ENCODE measurements at regions not wholly inside any gene's neighbourhood (a gene's known extent, or its start where the extent isn't known, plus 50 kb on each side); places are given as distances from the start of the nearest gene placed in this dataset.

- Histone ChIP-seq H4K20me1 (ENCODE audit: insufficient read depth, low read length) (no peaks in the 10 kb centered on the region), H3K27ac (ENCODE audit: low read length) (no peak overlapping the region), H3K4me3 (ENCODE audit: low read length) (no peak overlapping the region), H3K9me3 (ENCODE audit: insufficient read depth, low read length) (no peaks in the 10 kb centered on the region), H3K9ac (ENCODE audit: low read length) (no peak overlapping the region), H3K36me3 (replicated peaks; ENCODE audit: low read depth, low read length) (no peaks in the 10 kb centered on the region), H3K4me2 (ENCODE audit: low read length) (no peak overlapping the region), H3K27me3 (ENCODE audit: low read depth, low read length) (no peaks in the 10 kb centered on the region), H3K79me2 (ENCODE audit: low read length) (no peaks in the 10 kb centered on the region), H3K4me1 (ENCODE audit: low read length) (no peaks in the 10 kb centered on the region), H2AFZ (ENCODE audit: low read depth, low read length) (no peak overlapping the region)
- TF ChIP-seq EZH2phosphoT487 (IDR thresholded peaks at IDR 0.05; ENCODE audit: low read depth): no peak
- TF ChIP-seq CTCF (IDR thresholded peaks at IDR 0.05; ENCODE audit: low read depth, low read length): no peak
Measured at GRCh38 chr10:60446070-60446833, 56.6 kb upstream of the ANK3 start.

GRCh38 chr10:60444494-60445064 lies 54.9 kb upstream of the ANK3 start:
- H3K4me1 ChIP-seq (ENCODE audit: low read length): no peaks in the 10 kb centered on the region
- no peak overlapping the region for H3K9ac ChIP-seq (ENCODE audit: low read length)
- no peak overlapping the region for H2AFZ ChIP-seq (ENCODE audit: low read depth, low read length)
- no peak overlapping the region for H3K4me3 ChIP-seq (ENCODE audit: low read length)
- peak; percentile 69 for TF ChIP-seq CTCF (IDR thresholded peaks at IDR 0.05; ENCODE audit: low read depth, low read length)
- TF ChIP-seq EZH2phosphoT487 (IDR thresholded peaks at IDR 0.05; ENCODE audit: low read depth): no peak
- H3K27ac ChIP-seq (ENCODE audit: low read length): no peak overlapping the region
- no peaks in the 10 kb centered on the region for H3K36me3 ChIP-seq (replicated peaks; ENCODE audit: low read depth, low read length)
- H3K27me3 ChIP-seq (ENCODE audit: low read depth, low read length): no peaks in the 10 kb centered on the region
- no peaks in the 10 kb centered on the region for H3K9me3 ChIP-seq (ENCODE audit: insufficient read depth, low read length)
- no peak overlapping the region for H3K4me2 ChIP-seq (ENCODE audit: low read length)
- no peaks in the 10 kb centered on the region for H3K79me2 ChIP-seq (ENCODE audit: low read length)
- no peaks in the 10 kb centered on the region for H4K20me1 ChIP-seq (ENCODE audit: insufficient read depth, low read length)

GRCh38 chr10:60443346-60443745 lies 53.7 kb upstream of the ANK3 start:
- Histone ChIP-seq H3K9me3 (ENCODE audit: insufficient read depth, low read length) (no peaks in the 10 kb centered on the region), H3K27me3 (ENCODE audit: low read depth, low read length) (no peaks in the 10 kb centered on the region), H3K36me3 (replicated peaks; ENCODE audit: low read depth, low read length) (no peaks in the 10 kb centered on the region), H3K4me1 (ENCODE audit: low read length) (no peaks in the 10 kb centered on the region), H3K27ac (ENCODE audit: low read length) (no peak overlapping the region), H2AFZ (ENCODE audit: low read depth, low read length) (no peak overlapping the region), H3K79me2 (ENCODE audit: low read length) (no peaks in the 10 kb centered on the region), H4K20me1 (ENCODE audit: insufficient read depth, low read length) (no peaks in the 10 kb centered on the region), H3K4me2 (ENCODE audit: low read length) (no peak overlapping the region), H3K9ac (ENCODE audit: low read length) (no peak overlapping the region), H3K4me3 (ENCODE audit: low read length) (no peak overlapping the region)
- TF ChIP-seq EZH2phosphoT487 (IDR thresholded peaks at IDR 0.05; ENCODE audit: low read depth): no peak
- TF ChIP-seq CTCF (IDR thresholded peaks at IDR 0.05; ENCODE audit: low read depth, low read length): no peak

- peak; percentile 48 for TF ChIP-seq CTCF (IDR thresholded peaks at IDR 0.05; ENCODE audit: low read depth, low read length)
- TF ChIP-seq EZH2phosphoT487 (IDR thresholded peaks at IDR 0.05; ENCODE audit: low read depth): no peak
- Histone ChIP-seq H3K4me2 (ENCODE audit: low read length) (no peak overlapping the region), H3K9ac (ENCODE audit: low read length) (no peak overlapping the region), H3K4me3 (ENCODE audit: low read length) (no peak overlapping the region), H3K4me1 (ENCODE audit: low read length) (peaks cover 2% of the 10 kb centered on the region; the same call in 1 of the 2 replicates), H3K79me2 (ENCODE audit: low read length) (no peaks in the 10 kb centered on the region), H3K27ac (ENCODE audit: low read length) (no peak overlapping the region), H3K36me3 (replicated peaks; ENCODE audit: low read depth, low read length) (no peaks in the 10 kb centered on the region), H3K9me3 (ENCODE audit: insufficient read depth, low read length) (no peaks in the 10 kb centered on the region), H4K20me1 (ENCODE audit: insufficient read depth, low read length) (no peaks in the 10 kb centered on the region), H3K27me3 (ENCODE audit: low read depth, low read length) (no peaks in the 10 kb centered on the region), H2AFZ (ENCODE audit: low read depth, low read length) (no peak overlapping the region)
Measured at GRCh38 chr10:60441515-60441914, 51.8 kb upstream of the ANK3 start.
